ENCODE measurements at regions not wholly inside any gene's neighbourhood (a gene's known extent, or its start where the extent isn't known, plus 50 kb on each side); places are given as distances from the start of the nearest gene placed in this dataset.

DNA sequence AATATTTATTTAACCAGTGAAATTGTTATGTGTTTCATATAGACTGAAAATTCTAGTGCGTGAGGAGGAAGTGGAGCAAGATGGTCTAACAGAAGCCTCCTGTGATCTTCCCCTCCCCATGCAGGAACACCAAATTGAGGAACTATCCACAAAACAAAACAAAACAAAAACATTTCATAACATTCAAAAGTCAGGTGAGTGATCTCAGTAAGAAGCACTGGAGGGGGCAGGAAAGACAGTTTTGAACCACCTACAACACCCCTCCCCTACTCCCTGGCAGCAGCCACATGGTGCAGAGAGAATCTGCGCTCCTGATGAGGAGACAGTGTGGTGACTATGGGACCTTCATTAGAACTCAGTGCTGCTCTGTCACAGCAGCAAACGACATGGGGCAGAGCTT lies 221.9 kb upstream of the SEMA3C start:
- no peak overlapping the region for H3K4me3 Mint-ChIP-seq
- ChIA-PET CTCF (no interaction called here), POLR2A (no interaction called here)
- H3K27ac Mint-ChIP-seq, result no peak overlapping the region
- H3K27me3 Mint-ChIP-seq (ENCODE audit: low read depth), result no peaks in the 10 kb centered on the region; the same call in 1 of the 2 replicates
- no peaks in the 10 kb centered on the region for H3K36me3 Mint-ChIP-seq
- no peak for DNase-seq (ENCODE audit: low spot score)
- no peaks in the 10 kb centered on the region for H3K4me1 Mint-ChIP-seq
- no peak for TF ChIP-seq TEAD4 (CRISPR knock-in tag; IDR thresholded peaks at IDR 0.05)
- no peak for TF ChIP-seq NFYB (CRISPR knock-in tag; conservative IDR thresholded peaks at IDR 0.05; ENCODE audit: low read depth)
- no peak for TF ChIP-seq TEAD1 (CRISPR knock-in tag; IDR thresholded peaks at IDR 0.05)
- peaks cover 21% of the 10 kb centered on the region for H3K9me3 Mint-ChIP-seq
- ATAC-seq, result no peak

DNA sequence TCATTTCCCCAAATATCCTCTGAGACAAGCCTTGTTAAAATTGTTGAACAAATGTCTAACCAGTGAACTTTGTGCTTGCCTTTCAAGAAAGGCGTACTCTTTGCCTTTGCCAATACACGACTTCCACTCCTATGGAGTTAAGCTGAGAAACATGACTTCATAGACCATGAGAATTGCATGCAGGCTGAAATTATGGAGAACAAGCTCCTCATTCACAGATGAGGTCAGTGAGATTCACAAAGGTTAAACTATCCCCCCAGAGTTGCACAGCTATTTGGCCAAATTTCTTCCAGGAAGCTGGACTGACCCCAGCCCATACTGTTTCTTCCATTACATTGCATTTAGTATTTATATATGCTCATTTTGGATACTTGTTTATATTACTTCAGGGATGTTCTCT lies 221.4 kb upstream of the SEMA3C start:
- DNase-seq (ENCODE audit: low spot score), result no peak
- Mint-ChIP-seq H3K36me3 (no peaks in the 10 kb centered on the region), H3K9me3 (peaks cover 20% of the 10 kb centered on the region), H3K4me3 (no peak overlapping the region), H3K27me3 (ENCODE audit: low read depth) (no peaks in the 10 kb centered on the region; the same call in 1 of the 2 replicates), H3K27ac (no peak overlapping the region), H3K4me1 (no peaks in the 10 kb centered on the region)
- POLR2A ChIA-PET, result no interaction called here
- ATAC-seq, result no peak
- CTCF ChIA-PET, result no interaction called here
- TF ChIP-seq ZNF121 (CRISPR knock-in tag; IDR thresholded peaks at IDR 0.05), result no peak
- peak; percentile 44; the same call in 1 of the 2 replicates for TF ChIP-seq GABPB1 (CRISPR knock-in tag; IDR thresholded peaks at IDR 0.05)
- no peak for TF ChIP-seq ZNF232 (CRISPR knock-in tag; IDR thresholded peaks at IDR 0.05)
- TF ChIP-seq EMX1 (CRISPR knock-in tag; IDR thresholded peaks at IDR 0.05), result no peak
- TF ChIP-seq ZNF317 (CRISPR knock-in tag; IDR thresholded peaks at IDR 0.05; ENCODE audit: borderline replicate concordance, low read depth), result no peak
- TF ChIP-seq RORB (CRISPR knock-in tag; IDR thresholded peaks at IDR 0.05), result no peak
- TF ChIP-seq NR2C2 (CRISPR knock-in tag; IDR thresholded peaks at IDR 0.05), result no peak

DNA sequence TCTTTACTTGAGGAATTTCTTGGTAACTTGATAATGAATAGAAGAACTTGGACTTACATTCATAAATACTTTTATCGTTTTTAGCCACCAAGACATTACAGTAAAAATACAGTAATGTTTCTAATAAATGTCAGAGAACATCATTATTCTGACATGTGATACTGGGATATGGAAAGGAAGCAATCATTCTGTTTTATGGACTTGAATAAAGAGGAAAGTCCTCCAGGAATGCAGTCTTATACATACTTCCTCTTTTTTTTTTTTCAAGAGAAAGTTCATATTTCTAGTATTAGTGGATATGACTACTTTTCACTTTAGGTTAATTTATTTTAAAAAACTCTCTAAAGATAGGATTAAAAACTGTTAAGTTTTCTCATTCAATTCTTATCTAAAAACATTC lies 220.0 kb upstream of the SEMA3C start:
- no peak for ATAC-seq
- H3K36me3 Mint-ChIP-seq, result no peaks in the 10 kb centered on the region

DNA sequence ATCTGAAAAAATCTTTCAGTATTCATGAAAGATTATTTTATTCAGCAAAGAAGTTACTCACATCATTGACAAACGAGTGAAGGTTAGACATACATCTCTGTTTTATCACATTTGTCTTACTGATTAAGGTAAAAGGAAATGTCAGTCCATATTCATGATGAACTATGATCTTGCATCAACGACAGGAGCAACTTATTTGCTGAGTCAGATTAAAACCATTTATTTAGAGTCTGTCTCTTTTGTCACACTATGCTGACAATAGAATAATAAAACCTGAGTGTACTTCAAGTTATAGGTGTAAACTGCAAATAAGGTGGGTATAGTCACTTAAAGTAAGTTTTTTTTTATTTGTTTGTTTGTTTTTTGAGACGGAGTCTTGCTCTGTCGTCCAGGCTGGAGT lies 216.5 kb upstream of the SEMA3C start:
- Mint-ChIP-seq H3K27me3 (ENCODE audit: low read depth) (no peaks in the 10 kb centered on the region), H3K36me3 (no peaks in the 10 kb centered on the region), H3K27ac (no peak overlapping the region), H3K4me3 (no peak overlapping the region), H3K4me1 (no peaks in the 10 kb centered on the region), H3K9me3 (peaks cover 10% of the 10 kb centered on the region)
- DNase-seq (ENCODE audit: low spot score) (no peak), ATAC-seq (no peak)
- CTCF ChIA-PET, result no interaction called here
- POLR2A ChIA-PET, result no interaction called here
- TF ChIP-seq, protein P1, sequence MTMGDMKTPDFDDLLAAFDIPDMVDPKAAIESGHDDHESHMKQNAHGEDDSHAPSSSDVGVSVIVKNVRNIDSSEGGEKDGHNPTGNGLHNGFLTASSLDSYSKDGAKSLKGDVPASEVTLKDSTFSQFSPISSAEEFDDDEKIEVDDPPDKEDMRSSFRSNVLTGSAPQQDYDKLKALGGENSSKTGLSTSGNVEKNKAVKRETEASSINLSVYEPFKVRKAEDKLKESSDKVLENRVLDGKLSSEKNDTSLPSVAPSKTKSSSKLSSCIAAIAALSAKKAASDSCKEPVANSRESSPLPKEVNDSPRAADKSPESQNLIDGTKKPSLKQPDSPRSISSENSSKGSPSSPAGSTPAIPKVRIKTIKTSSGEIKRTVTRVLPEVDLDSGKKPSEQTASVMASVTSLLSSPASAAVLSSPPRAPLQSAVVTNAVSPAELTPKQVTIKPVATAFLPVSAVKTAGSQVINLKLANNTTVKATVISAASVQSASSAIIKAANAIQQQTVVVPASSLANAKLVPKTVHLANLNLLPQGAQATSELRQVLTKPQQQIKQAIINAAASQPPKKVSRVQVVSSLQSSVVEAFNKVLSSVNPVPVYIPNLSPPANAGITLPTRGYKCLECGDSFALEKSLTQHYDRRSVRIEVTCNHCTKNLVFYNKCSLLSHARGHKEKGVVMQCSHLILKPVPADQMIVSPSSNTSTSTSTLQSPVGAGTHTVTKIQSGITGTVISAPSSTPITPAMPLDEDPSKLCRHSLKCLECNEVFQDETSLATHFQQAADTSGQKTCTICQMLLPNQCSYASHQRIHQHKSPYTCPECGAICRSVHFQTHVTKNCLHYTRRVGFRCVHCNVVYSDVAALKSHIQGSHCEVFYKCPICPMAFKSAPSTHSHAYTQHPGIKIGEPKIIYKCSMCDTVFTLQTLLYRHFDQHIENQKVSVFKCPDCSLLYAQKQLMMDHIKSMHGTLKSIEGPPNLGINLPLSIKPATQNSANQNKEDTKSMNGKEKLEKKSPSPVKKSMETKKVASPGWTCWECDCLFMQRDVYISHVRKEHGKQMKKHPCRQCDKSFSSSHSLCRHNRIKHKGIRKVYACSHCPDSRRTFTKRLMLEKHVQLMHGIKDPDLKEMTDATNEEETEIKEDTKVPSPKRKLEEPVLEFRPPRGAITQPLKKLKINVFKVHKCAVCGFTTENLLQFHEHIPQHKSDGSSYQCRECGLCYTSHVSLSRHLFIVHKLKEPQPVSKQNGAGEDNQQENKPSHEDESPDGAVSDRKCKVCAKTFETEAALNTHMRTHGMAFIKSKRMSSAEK (CRISPR knock-in tag; IDR thresholded peaks at IDR 0.05; ENCODE audit: borderline replicate concordance), result no peak
- no peak for TF ChIP-seq ZNF423 (CRISPR knock-in tag; IDR thresholded peaks at IDR 0.05)

More for the DNA sequence above, 220.0 kb upstream of the SEMA3C start:
- no peaks in the 10 kb centered on the region; the same call in 1 of the 2 replicates for H3K27me3 Mint-ChIP-seq (ENCODE audit: low read depth)
- TF ChIP-seq, protein P2, sequence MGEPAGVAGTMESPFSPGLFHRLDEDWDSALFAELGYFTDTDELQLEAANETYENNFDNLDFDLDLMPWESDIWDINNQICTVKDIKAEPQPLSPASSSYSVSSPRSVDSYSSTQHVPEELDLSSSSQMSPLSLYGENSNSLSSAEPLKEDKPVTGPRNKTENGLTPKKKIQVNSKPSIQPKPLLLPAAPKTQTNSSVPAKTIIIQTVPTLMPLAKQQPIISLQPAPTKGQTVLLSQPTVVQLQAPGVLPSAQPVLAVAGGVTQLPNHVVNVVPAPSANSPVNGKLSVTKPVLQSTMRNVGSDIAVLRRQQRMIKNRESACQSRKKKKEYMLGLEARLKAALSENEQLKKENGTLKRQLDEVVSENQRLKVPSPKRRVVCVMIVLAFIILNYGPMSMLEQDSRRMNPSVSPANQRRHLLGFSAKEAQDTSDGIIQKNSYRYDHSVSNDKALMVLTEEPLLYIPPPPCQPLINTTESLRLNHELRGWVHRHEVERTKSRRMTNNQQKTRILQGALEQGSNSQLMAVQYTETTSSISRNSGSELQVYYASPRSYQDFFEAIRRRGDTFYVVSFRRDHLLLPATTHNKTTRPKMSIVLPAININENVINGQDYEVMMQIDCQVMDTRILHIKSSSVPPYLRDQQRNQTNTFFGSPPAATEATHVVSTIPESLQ (CRISPR knock-in tag; IDR thresholded peaks at IDR 0.05), result no peak
- no peak for TF ChIP-seq ZNF416 (CRISPR knock-in tag; IDR thresholded peaks at IDR 0.05)
- no peak for TF ChIP-seq ZNF317 (CRISPR knock-in tag; IDR thresholded peaks at IDR 0.05; ENCODE audit: borderline replicate concordance, low read depth)
- TF ChIP-seq, protein P3, sequence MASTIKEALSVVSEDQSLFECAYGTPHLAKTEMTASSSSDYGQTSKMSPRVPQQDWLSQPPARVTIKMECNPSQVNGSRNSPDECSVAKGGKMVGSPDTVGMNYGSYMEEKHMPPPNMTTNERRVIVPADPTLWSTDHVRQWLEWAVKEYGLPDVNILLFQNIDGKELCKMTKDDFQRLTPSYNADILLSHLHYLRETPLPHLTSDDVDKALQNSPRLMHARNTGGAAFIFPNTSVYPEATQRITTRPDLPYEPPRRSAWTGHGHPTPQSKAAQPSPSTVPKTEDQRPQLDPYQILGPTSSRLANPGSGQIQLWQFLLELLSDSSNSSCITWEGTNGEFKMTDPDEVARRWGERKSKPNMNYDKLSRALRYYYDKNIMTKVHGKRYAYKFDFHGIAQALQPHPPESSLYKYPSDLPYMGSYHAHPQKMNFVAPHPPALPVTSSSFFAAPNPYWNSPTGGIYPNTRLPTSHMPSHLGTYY (CRISPR knock-in tag; IDR thresholded peaks at IDR 0.05), result no peak
- TF ChIP-seq JAZF1 (CRISPR knock-in tag; IDR thresholded peaks at IDR 0.05), result no peak
- POLR2A ChIA-PET, result no interaction called here
- peaks cover 20% of the 10 kb centered on the region for H3K9me3 Mint-ChIP-seq
- no peak for DNase-seq (ENCODE audit: low spot score)
- CTCF ChIA-PET, result no interaction called here
- no peaks in the 10 kb centered on the region for H3K4me1 Mint-ChIP-seq
- H3K4me3 Mint-ChIP-seq, result no peak overlapping the region
- H3K27ac Mint-ChIP-seq, result no peak overlapping the region
